Activated CD4-positive, alpha-beta T cell treated with anti-CD3 and anti-CD28 coated beads, Interleukin-2, amount 10 ng/mL, durations not matched to agents 7 days and 5 days (primary cell): ENCODE measurements at regions not wholly inside any gene's neighbourhood (a gene's known extent, or its start where the extent isn't known, plus 50 kb on each side); places are given as distances from the start of the nearest gene placed in this dataset.
A peak's percentile ranks its signal among the peaks of the same experiment; 100 is the strongest.

ENCODE experiments used
- CTCF ChIA-PET: fragments of 350-600 bp; sonication (Branson Sonifier 250); formaldehyde crosslinking; loops from one replicate; lab custom pipeline; 2021; ENCODE audit warnings: antibody characterized with exemption; lab: Charles Lee
- POLR2A ChIA-PET: fragments of 350-600 bp; sonication (Branson Sonifier 250); formaldehyde crosslinking; loops from one replicate; lab custom pipeline; 2021; ENCODE audit warnings: antibody characterized with exemption; lab: Charles Lee
- DNase-seq: peaks from one replicate; pipeline ENCODE4 v3.0.0-alpha.2; 2020
- H3K27ac Mint-ChIP-seq: one replicate; pipeline ENCODE4 v1.8.0; 2021; ENCODE audit warnings: mild to moderate bottlenecking, moderate library complexity, mixed read lengths
- H3K27me3 Mint-ChIP-seq: one replicate; pipeline ENCODE4 v1.8.0; 2021; ENCODE audit warnings: mixed read lengths
- H3K36me3 Mint-ChIP-seq: one replicate; pipeline ENCODE4 v1.8.0; 2021; ENCODE audit warnings: low read depth, mixed read lengths
- H3K4me1 Mint-ChIP-seq: one replicate; pipeline ENCODE4 v1.8.0; 2021; ENCODE audit warnings: mixed read lengths
- H3K4me3 Mint-ChIP-seq: one replicate; pipeline ENCODE4 v1.8.0; 2021; ENCODE audit warnings: mild to moderate bottlenecking, moderate library complexity, mixed read lengths
- H3K9me3 Mint-ChIP-seq: one replicate; pipeline ENCODE4 v1.8.0; 2021; ENCODE audit warnings: mixed read lengths

DNA sequence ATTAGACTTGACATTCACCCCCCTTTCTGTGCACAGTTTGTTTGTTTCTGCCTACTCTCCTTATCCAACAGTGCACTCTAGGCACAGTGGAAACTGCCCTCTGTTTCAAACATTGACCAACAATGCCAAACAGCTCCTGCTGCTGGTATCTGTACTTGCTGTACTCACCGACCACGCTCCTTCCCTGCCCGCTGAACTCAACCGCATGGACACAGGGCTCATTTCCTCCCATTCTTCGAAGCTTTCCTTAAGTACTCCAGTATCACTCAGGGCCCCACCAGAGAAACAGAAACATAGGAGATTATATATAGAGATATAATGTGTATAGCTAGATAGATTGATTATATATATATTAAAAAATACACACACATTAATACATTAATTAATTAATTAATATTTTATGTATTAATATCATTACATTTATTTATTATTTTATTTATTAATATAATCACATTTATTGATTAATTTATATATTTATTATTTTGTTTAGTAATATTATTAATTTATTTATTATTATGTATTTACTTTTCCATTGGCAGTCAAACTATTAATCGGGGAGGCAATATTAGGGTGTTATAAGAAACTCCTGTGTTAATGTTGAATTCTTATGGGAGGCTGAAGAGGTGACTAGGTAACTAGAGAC is 1528.2 kb downstream of the EFNB2 start:
- Mint-ChIP-seq H3K4me3 (no peak overlapping the region), H3K4me1 (no peaks in the 10 kb centered on the region), H3K27me3 (no peaks in the 10 kb centered on the region), H3K27ac (no peak overlapping the region), H3K9me3 (no peaks in the 10 kb centered on the region), H3K36me3 (no peaks in the 10 kb centered on the region)
- POLR2A ChIA-PET, result no interaction called here
- CTCF ChIA-PET, result no interaction called here
- no peak for DNase-seq

GRCh38 chr13:104996022-104996421 is 1539.4 kb downstream of the EFNB2 start:
- H3K27ac Mint-ChIP-seq, result no peak overlapping the region
- H3K4me1 Mint-ChIP-seq, result no peaks in the 10 kb centered on the region
- ChIA-PET CTCF (no interaction called here), POLR2A (no interaction called here)
- no peaks in the 10 kb centered on the region for H3K36me3 Mint-ChIP-seq
- no peak for DNase-seq
- H3K9me3 Mint-ChIP-seq, result no peaks in the 10 kb centered on the region
- H3K27me3 Mint-ChIP-seq, result peaks cover 2% of the 10 kb centered on the region
- no peak overlapping the region for H3K4me3 Mint-ChIP-seq

GRCh38 chr13:104993708-104994107 is 1541.8 kb downstream of the EFNB2 start:
- CTCF ChIA-PET, result no interaction called here
- Mint-ChIP-seq H3K4me3 (no peak overlapping the region), H3K9me3 (no peaks in the 10 kb centered on the region), H3K36me3 (no peaks in the 10 kb centered on the region), H3K27ac (no peak overlapping the region), H3K27me3 (peaks cover 2% of the 10 kb centered on the region), H3K4me1 (no peaks in the 10 kb centered on the region)
- DNase-seq, result no peak
- POLR2A ChIA-PET, result no interaction called here

GRCh38 chr13:104987621-104988020 is 1547.8 kb downstream of the EFNB2 start:
- Mint-ChIP-seq H3K36me3 (no peaks in the 10 kb centered on the region), H3K27me3 (peaks cover 2% of the 10 kb centered on the region)
- CTCF ChIA-PET, result interaction anchor here (0.8 kb wide), 1 partner anchor 21 kb away, joined by 4 read pairs; no protein-coding TSS in a partner anchor

DNA sequence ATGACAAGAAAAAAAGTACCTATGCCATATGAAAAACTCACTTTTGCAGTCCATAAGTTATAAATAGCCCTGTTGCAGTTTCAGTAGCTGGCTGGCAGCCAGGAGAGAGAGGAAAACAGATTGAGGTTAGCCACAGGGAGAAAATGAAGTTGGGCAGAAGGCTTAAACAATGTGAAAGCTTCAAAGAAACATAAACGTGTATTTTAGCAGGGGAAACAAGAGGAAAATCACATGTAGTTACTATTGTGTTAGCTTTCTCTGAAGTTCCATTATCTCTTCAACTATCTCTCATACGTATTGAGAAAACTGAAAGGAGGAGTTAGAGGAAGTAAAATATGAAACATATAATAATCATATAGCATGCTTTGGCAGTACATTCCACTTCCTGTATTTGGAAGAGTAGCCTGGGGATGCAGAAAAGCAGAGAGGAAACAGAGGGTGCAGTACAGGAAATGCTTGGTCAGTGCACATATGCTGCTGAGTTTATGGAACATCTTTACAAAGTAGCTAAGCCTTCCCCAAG is 1551.1 kb downstream of the EFNB2 start:
- CTCF ChIA-PET, result no interaction called here
- POLR2A ChIA-PET, result no interaction called here
- Mint-ChIP-seq H3K4me3 (peak overlapping the region; percentile 3), H3K9me3 (peaks cover 3% of the 10 kb centered on the region), H3K27ac (peak overlapping the region; percentile 74), H3K4me1 (peaks cover 19% of the 10 kb centered on the region), H3K36me3 (no peaks in the 10 kb centered on the region), H3K27me3 (no peaks in the 10 kb centered on the region)
- DNase-seq, result peak; percentile 48

More at GRCh38 chr13:104987621-104988020, 1547.8 kb downstream of the EFNB2 start:
- no peak for DNase-seq
- POLR2A ChIA-PET, result no interaction called here
- H3K4me1 Mint-ChIP-seq, result peaks cover 18% of the 10 kb centered on the region
- H3K4me3 Mint-ChIP-seq, result no peak overlapping the region
- H3K27ac Mint-ChIP-seq, result no peak overlapping the region
- peaks cover 3% of the 10 kb centered on the region for H3K9me3 Mint-ChIP-seq

DNA sequence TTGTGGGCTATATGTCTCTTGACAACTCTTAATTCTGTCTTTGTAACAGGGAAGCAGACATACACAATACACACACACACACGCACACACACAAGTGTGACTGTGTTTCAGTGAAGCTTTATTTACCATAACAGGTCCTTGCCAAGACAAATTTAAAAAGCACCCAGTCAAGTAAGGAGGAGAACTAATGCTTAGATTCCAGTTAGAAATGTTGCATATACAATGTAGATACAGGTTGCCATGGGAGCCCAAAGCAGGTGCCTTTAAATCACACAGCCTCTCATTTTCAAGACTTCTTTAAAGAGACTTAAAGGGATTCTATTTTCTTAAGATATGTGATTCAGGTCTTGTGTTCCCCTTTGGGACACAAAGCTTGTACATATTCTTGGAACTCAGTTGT is 1551.9 kb downstream of the EFNB2 start:
- ChIA-PET POLR2A (no interaction called here), CTCF (no interaction called here)
- Mint-ChIP-seq H3K4me1 (peaks cover 19% of the 10 kb centered on the region), H3K27me3 (no peaks in the 10 kb centered on the region), H3K36me3 (no peaks in the 10 kb centered on the region), H3K4me3 (no peak overlapping the region), H3K9me3 (peaks cover 3% of the 10 kb centered on the region), H3K27ac (no peak overlapping the region)
- no peak for DNase-seq

GRCh38 chr13:104980586-104980985 is 1554.9 kb downstream of the EFNB2 start:
- ChIA-PET CTCF (no interaction called here), POLR2A (no interaction called here)
- DNase-seq, result no peak
- Mint-ChIP-seq H3K9me3 (peaks cover 3% of the 10 kb centered on the region), H3K27me3 (no peaks in the 10 kb centered on the region), H3K27ac (no peak overlapping the region), H3K4me1 (peaks cover 33% of the 10 kb centered on the region), H3K36me3 (no peaks in the 10 kb centered on the region), H3K4me3 (no peak overlapping the region)

GRCh38 chr13:104979281-104980030 is 1556.0 kb downstream of the EFNB2 start:
- H3K9me3 Mint-ChIP-seq, result peaks cover 3% of the 10 kb centered on the region
- CTCF ChIA-PET, result no interaction called here
- H3K27me3 Mint-ChIP-seq, result no peaks in the 10 kb centered on the region
- no peak for DNase-seq
- H3K4me3 Mint-ChIP-seq, result no peak overlapping the region
- peaks cover 27% of the 10 kb centered on the region for H3K4me1 Mint-ChIP-seq
- H3K36me3 Mint-ChIP-seq, result no peaks in the 10 kb centered on the region
- POLR2A ChIA-PET, result no interaction called here
- no peak overlapping the region for H3K27ac Mint-ChIP-seq

DNA sequence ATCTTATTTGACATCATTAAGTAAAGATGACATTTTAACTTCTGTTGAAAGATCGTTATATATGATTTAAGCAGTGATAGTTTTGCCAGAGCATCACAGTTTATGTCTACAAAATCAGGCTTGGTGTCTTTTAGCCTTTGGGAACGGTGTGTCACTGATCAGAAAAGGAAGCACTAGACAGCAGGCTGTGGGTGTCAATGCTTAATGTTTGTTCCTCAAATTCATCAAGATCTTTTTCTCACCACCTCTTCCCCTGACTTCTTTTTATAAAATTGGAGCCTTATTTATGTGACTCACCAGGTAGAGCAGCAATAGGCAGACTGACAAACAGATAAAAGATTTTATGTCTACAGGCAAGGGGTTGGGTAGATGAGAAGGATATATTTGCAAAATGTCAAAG is 1558.5 kb downstream of the EFNB2 start:
- peaks cover 18% of the 10 kb centered on the region for H3K4me1 Mint-ChIP-seq
- H3K36me3 Mint-ChIP-seq, result no peaks in the 10 kb centered on the region
- POLR2A ChIA-PET, result no interaction called here

DNA sequence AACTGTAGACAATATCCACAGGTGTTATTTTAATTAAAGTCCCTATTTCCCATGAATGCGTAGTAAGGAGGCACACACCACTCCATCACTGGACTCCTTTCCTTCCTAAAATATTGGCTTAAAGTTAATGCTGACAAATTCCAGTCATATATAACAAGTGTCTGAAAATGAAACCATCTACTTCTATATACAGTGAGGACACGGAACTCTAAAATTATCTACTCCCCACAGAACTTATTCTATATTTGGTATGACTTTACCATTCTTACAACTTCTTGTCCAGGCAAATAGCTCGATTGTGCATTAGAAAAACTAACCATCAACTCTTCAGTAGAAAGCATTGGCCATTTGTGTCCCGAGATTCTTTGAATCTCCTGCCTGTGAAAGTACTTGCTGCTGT is 1560.2 kb downstream of the EFNB2 start:
- ChIA-PET POLR2A (no interaction called here), CTCF (no interaction called here)
- Mint-ChIP-seq H3K4me3 (no peak overlapping the region), H3K27ac (no peak overlapping the region), H3K27me3 (no peaks in the 10 kb centered on the region), H3K9me3 (no peaks in the 10 kb centered on the region), H3K36me3 (no peaks in the 10 kb centered on the region), H3K4me1 (peaks cover 16% of the 10 kb centered on the region)
- DNase-seq, result no peak

More for the DNA sequence above, 1558.5 kb downstream of the EFNB2 start:
- Mint-ChIP-seq H3K9me3 (no peaks in the 10 kb centered on the region), H3K4me3 (no peak overlapping the region), H3K27ac (no peak overlapping the region), H3K27me3 (no peaks in the 10 kb centered on the region)
- CTCF ChIA-PET, result no interaction called here
- DNase-seq, result no peak

DNA sequence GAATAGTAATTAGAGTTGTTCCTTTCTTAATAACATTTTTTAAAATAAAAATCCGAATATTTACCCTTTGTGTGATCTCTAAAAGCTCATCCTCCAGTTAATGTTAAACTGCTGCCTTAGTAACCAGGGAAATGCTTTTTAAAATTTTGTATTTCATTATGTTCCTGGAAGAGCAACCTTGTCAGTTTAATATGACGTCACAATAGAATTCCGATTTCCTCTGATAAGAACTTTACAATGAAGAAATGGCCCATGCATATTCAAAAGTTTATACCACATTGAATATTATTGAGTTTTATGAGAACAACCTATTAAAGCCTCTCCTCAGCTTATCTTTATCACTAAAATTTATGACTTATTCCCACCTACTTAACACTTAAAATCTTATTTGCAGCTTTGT is 1566.6 kb downstream of the EFNB2 start:
- ChIA-PET POLR2A (no interaction called here), CTCF (no interaction called here)
- no peak for DNase-seq
- H3K27me3 Mint-ChIP-seq, result no peaks in the 10 kb centered on the region
- H3K4me3 Mint-ChIP-seq, result no peak overlapping the region
- no peaks in the 10 kb centered on the region for H3K36me3 Mint-ChIP-seq
- H3K9me3 Mint-ChIP-seq, result no peaks in the 10 kb centered on the region
- H3K4me1 Mint-ChIP-seq, result no peaks in the 10 kb centered on the region
- no peak overlapping the region for H3K27ac Mint-ChIP-seq

DNA sequence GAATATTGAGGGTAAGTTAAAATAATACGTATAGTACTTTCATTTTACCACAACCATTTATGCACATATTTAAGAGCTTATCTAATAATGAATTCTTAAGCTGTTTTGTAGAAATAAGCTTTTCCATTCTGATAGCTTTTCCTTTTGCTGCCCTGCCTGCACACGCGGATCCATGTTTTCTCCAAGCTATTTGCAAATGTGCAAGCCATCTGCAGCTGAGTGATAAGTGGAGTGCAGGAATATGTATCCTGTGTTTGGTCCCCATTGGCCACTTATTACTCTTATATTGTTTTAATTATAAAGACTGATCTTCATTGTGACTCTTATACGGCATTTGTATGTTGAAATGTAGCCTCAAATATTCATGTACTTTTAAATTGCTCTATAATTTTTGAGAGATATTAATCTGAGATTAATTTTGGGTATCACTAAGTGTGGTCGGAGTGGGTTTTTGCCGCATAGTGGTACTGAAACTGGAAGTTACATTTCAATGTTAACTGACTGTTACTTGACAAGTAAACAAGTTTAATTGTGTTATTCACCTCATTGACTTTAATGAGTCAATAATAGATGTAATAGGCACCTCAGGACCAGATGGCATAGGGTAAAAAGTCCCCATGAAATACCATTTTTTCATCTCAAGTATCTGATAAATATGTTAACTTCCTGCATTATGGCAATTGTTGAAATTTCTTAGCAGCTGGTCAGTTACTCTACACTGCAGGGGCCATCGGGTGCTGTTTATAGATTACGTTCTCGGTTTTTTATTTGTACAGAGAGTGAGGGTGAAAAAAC is 1567.4 kb downstream of the EFNB2 start:
- POLR2A ChIA-PET, result interaction anchor here (0.6 kb wide), 1 partner anchor 224 kb away, joined by 5 read pairs; no protein-coding TSS in a partner anchor
- no peak for DNase-seq
- no peaks in the 10 kb centered on the region for H3K4me1 Mint-ChIP-seq
- H3K9me3 Mint-ChIP-seq, result no peaks in the 10 kb centered on the region
- CTCF ChIA-PET, result no interaction called here
- H3K27me3 Mint-ChIP-seq, result no peaks in the 10 kb centered on the region
- no peak overlapping the region for H3K4me3 Mint-ChIP-seq
- H3K36me3 Mint-ChIP-seq, result no peaks in the 10 kb centered on the region
- H3K27ac Mint-ChIP-seq, result no peak overlapping the region

- Mint-ChIP-seq H3K36me3 (no peaks in the 10 kb centered on the region), H3K27ac (no peak overlapping the region), H3K9me3 (no peaks in the 10 kb centered on the region), H3K27me3 (no peaks in the 10 kb centered on the region), H3K4me3 (no peak overlapping the region), H3K4me1 (no peaks in the 10 kb centered on the region)
- ChIA-PET POLR2A (no interaction called here), CTCF (no interaction called here)
- DNase-seq, result no peak
Measured at GRCh38 chr13:104967376-104967775, 1568.1 kb downstream of the EFNB2 start.
